HCT116 (cell line): ENCODE measurements at regions not wholly inside any gene's neighbourhood (a gene's known extent, or its start where the extent isn't known, plus 50 kb on each side); places are given as distances from the start of the nearest gene placed in this dataset.

Source experiments
- ATAC-seq: fragments of 200-7000 bp; cut with Tn5 transposase; 2 replicates; pipeline ENCODE4 v1.9.1; 2020; ENCODE audit warnings: mild to moderate bottlenecking, moderate library complexity
- BruUV-seq: library from RNA; stranded (reverse); fragments of 400-500 nt; replicated peaks from 2 replicates; lab custom pipeline; 2021; lab: Mats Ljungman, UMichigan
- CTCF ChIA-PET: fragments of 300-600 bp; sonication (Branson Sonifier 250); formaldehyde crosslinking; loops from one replicate; lab custom pipeline; 2021; ENCODE audit warnings: antibody characterized with exemption; lab: Charles Lee
- POLR2A ChIA-PET: fragments of 300-600, 350-600 bp; sonication (Branson Sonifier 250); formaldehyde crosslinking; loops from one replicate; lab custom pipeline; 2021; ENCODE audit warnings: antibody characterized with exemption; lab: Charles Lee
- RAD21 ChIA-PET, 2 experiments: fragments of 300-600 bp; sonication (Branson Sonifier 250); formaldehyde crosslinking; loops; one replicate each; lab custom pipeline; 2023; ENCODE audit warnings: low total read pairs in 2 of 2; ENCODE audit not compliant: uncharacterized antibody in 2 of 2, unreplicated experiment in 2 of 2, low non-redundant PET in 1 of 2; lab: Charles Lee
- DNase-seq: peaks from one replicate; pipeline ENCODE4 v3.0.0-alpha.2; 2010; ENCODE audit warnings: low read depth, low spot score
- H2AFZ ChIP-seq: fragments of 200-600 bp; shearing (Covaris generic), sonication (generic); 2 replicates; pipeline ENCODE4 v1.6.1; 2017; ENCODE audit warnings: low read depth, mixed run types, mixed read lengths, antibody characterized with exemption, low read length; ENCODE audit not compliant: poor library complexity, severe bottlenecking
- H3K27ac ChIP-seq: 2 replicates; pipeline ENCODE4 v1.5.1; 2012; ENCODE audit warnings: low read depth, low read length
- H3K27me3 ChIP-seq: fragments of 200-600 bp; sonication (generic); 2 replicates; pipeline ENCODE4 v1.6.1; 2016; ENCODE audit warnings: mixed run types, low read length, mixed read lengths; ENCODE audit not compliant: insufficient read depth
- H3K36me3 ChIP-seq, 2 experiments: fragments of 200-500 bp in 1 of 2; fragments of 200-600 bp in 1 of 2; sonication (Bioruptor generic) in 1 of 2; sonication (generic) in 1 of 2; 2 replicates each; pipeline versions ENCODE4 v1.5.1 to v1.6.1; 2014 to 2016; ENCODE audit warnings: low read length in 2 of 2, inconsistent platforms in 1 of 2, mixed read lengths in 1 of 2, mixed run types in 1 of 2; ENCODE audit not compliant: insufficient read depth in 2 of 2, control insufficient read depth in 1 of 2
- H3K4me1 ChIP-seq, 2 experiments: fragments of 200-600 bp in 1 of 2; sonication (generic) in 1 of 2; 2 replicates each; pipeline versions ENCODE4 v1.5.1 to v1.6.1; 2012 to 2017; ENCODE audit warnings: low read length in 2 of 2, inconsistent platforms in 1 of 2, mild to moderate bottlenecking in 1 of 2, mixed read lengths in 1 of 2, mixed run types in 1 of 2, moderate library complexity in 1 of 2; ENCODE audit not compliant: insufficient read depth in 2 of 2, control insufficient read depth in 1 of 2
- H3K4me2 ChIP-seq: fragments of 200-600 bp; sonication (generic); 2 replicates; pipeline ENCODE4 v1.6.1; 2017; ENCODE audit warnings: mixed run types, low read length, mixed read lengths
- H3K4me3 ChIP-seq, 2 experiments: fragments of 200-600 bp in 1 of 2; sonication (generic) in 1 of 2; replicated peaks in 1 of 2; 2 replicates each; pipeline ENCODE4 v1.5.1; 2011 to 2016; ENCODE audit warnings: low read length in 2 of 2, control low read depth in 1 of 2, low read depth in 1 of 2, mild to moderate bottlenecking in 1 of 2, mixed read lengths in 1 of 2, mixed run types in 1 of 2
- H3K79me2 ChIP-seq: fragments of 200-600 bp; sonication (generic); 2 replicates; pipeline ENCODE4 v1.6.1; 2017; ENCODE audit warnings: mild to moderate bottlenecking, mixed run types, low read length, moderate library complexity, mixed read lengths; ENCODE audit not compliant: insufficient read depth
- H3K9ac ChIP-seq: fragments of 200-600 bp; sonication (generic); 2 replicates; pipeline ENCODE4 v1.6.1; 2016; ENCODE audit warnings: low read length, mixed read lengths
- H3K9me2 ChIP-seq: fragments of 200-600 bp; sonication (generic), shearing (Covaris generic); 2 replicates; pipeline ENCODE4 v1.6.1; 2017; ENCODE audit warnings: mixed run types, mild to moderate bottlenecking, moderate library complexity; ENCODE audit not compliant: insufficient read depth
- H3K9me3 ChIP-seq, 2 experiments: fragments of 200-500 bp in 1 of 2; fragments of 200-600 bp in 1 of 2; sonication (Bioruptor generic) in 1 of 2; sonication (generic) in 1 of 2; 2 replicates each; pipeline ENCODE4 v1.6.1; 2014 to 2017; ENCODE audit warnings: low read length in 2 of 2, mixed read lengths in 2 of 2, inconsistent platforms in 1 of 2, low read depth in 1 of 2, mild to moderate bottlenecking in 1 of 2, mixed run types in 1 of 2, moderate library complexity in 1 of 2; ENCODE audit not compliant: control insufficient read depth in 1 of 2, insufficient read depth in 1 of 2
- H4K20me1 ChIP-seq: fragments of 200-600 bp; sonication (generic), shearing (Covaris generic); 2 replicates; pipeline ENCODE4 v1.6.1; 2017; ENCODE audit warnings: mixed run types, mild to moderate bottlenecking, moderate library complexity; ENCODE audit not compliant: insufficient read depth
- CBX3 ChIP-seq: IDR thresholded peaks from 2 replicates; pipeline ENCODE4 v1.6.1; 2012; ENCODE audit warnings: low read depth
- CEBPB ChIP-seq: IDR thresholded peaks from 2 replicates; pipeline ENCODE4 v1.6.1; 2012; ENCODE audit warnings: low read depth
- EGR1 ChIP-seq: IDR thresholded peaks from 2 replicates; pipeline ENCODE4 v1.6.1; 2012; ENCODE audit warnings: low read depth
- ELF1 ChIP-seq: IDR thresholded peaks from 2 replicates; pipeline ENCODE4 v1.6.1; 2012; ENCODE audit warnings: low read depth, borderline replicate concordance
- EZH2 ChIP-seq: fragments of 200-600 bp; sonication (generic); IDR thresholded peaks from 2 replicates; pipeline ENCODE4 v1.6.1; 2017; ENCODE audit warnings: antibody characterized with exemption, mixed run types
- FOSL1 ChIP-seq: IDR thresholded peaks from 2 replicates; pipeline ENCODE4 v1.6.1; 2012; ENCODE audit warnings: low read depth
- JUND ChIP-seq: IDR thresholded peaks from 2 replicates; pipeline ENCODE4 v1.6.1; 2012
- POLR2A ChIP-seq: IDR thresholded peaks from 2 replicates; pipeline ENCODE4 v1.7.0; 2011; ENCODE audit warnings: borderline replicate concordance; ENCODE audit not compliant: insufficient read depth, insufficient read length; ENCODE audit errors: extremely low read depth
- RAD21 ChIP-seq: IDR thresholded peaks from 2 replicates; pipeline ENCODE4 v1.6.1; 2012; ENCODE audit warnings: low read depth, mild to moderate bottlenecking
- SIN3A ChIP-seq: IDR thresholded peaks from 2 replicates; pipeline ENCODE4 v1.6.1; 2012; ENCODE audit warnings: low read depth
- SRF ChIP-seq: IDR thresholded peaks from 2 replicates; pipeline ENCODE4 v1.6.1; 2012; ENCODE audit warnings: low read depth
- ZFX ChIP-seq: fragments of 450-650 bp; IDR thresholded peaks from 2 replicates; pipeline ENCODE4 v1.6.1; 2017
- ZNF274 ChIP-seq: fragments of 200-500 bp; sonication (Bioruptor generic); IDR thresholded peaks from 2 replicates; pipeline ENCODE4 v1.6.1; 2014; ENCODE audit warnings: mild to moderate bottlenecking, low read depth, low read length, inconsistent platforms
- intact Hi-C: fragments of 100-400 bp; cut with micrococcal nuclease; formaldehyde crosslinking; loops from 2 replicates; pipeline ENCODE4 v1.10.0; 2022
- TF ChIP-seq, protein P1 (sequence below): IDR thresholded peaks from 2 replicates; pipeline ENCODE4 v1.6.1; 2012
- TF ChIP-seq, protein P2 (sequence below): IDR thresholded peaks from 2 replicates; pipeline ENCODE4 v1.6.1; 2012; ENCODE audit warnings: low read depth
- TF ChIP-seq, protein P3 (sequence below), 3 experiments: fragments of 200-600 bp in 1 of 3; sonication (generic) in 1 of 3; IDR thresholded peaks in 2 of 3; conservative IDR thresholded peaks in 1 of 3; 2 replicates each; pipeline ENCODE4 v1.5.1; 2012 to 2017; ENCODE audit warnings: low read depth in 2 of 3, low read length in 2 of 3, antibody characterized with exemption in 1 of 3, borderline replicate concordance in 1 of 3, control low read depth in 1 of 3, mild to moderate bottlenecking in 1 of 3, mixed read lengths in 1 of 3, mixed run types in 1 of 3, moderate library complexity in 1 of 3; ENCODE audit not compliant: insufficient read depth in 1 of 3
- TF ChIP-seq, protein P4 (sequence below): IDR thresholded peaks from 2 replicates; pipeline ENCODE4 v1.6.1; 2012
- TF ChIP-seq, protein P5 (sequence below): IDR thresholded peaks from 2 replicates; pipeline ENCODE4 v1.6.1; 2011; ENCODE audit warnings: mild to moderate bottlenecking, low read length, moderate library complexity; ENCODE audit not compliant: insufficient replicate concordance; ENCODE audit errors: extremely low read depth

DNA sequence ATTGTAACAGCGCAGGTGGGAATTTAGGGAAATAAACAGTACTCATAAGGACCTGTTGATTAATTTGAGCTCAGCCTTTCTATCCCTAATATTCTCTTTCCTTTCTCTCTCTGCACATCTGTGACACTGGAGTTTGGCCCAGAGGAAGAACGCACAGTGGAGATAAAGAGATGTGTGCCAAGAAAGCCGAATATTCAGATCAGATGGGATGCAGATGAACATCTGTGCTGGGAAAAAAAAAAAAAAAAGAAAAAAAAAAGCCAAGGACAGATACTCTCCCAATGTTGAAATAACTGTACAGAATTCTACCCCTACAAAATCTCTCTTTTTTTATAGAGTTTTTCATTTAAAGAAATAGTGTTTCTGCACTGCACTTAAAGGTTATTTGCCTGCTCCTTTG lies 485.4 kb downstream of the KCNJ2 start:
- ATAC-seq (no peak), DNase-seq (no peak)
- H3K9ac ChIP-seq, result no peak overlapping the region
- CTCF ChIA-PET, result no interaction called here
- H4K20me1 ChIP-seq, result no peaks in the 10 kb centered on the region
- no peak overlapping the region for H2AFZ ChIP-seq
- intact Hi-C loops, result no loop called here
- H3K4me3 ChIP-seq, result no peak overlapping the region
- no peaks in the 10 kb centered on the region for H3K9me2 ChIP-seq
- H3K4me2 ChIP-seq, result no peak overlapping the region
- no peaks in the 10 kb centered on the region for H3K79me2 ChIP-seq
- H3K9me3 ChIP-seq, result no peaks in the 10 kb centered on the region
- RAD21 ChIA-PET, result no interaction called here
- H3K27ac ChIP-seq, result no peak overlapping the region
- POLR2A ChIA-PET, result no interaction called here
- no TSS peak for BruUV-seq
- TF ChIP-seq EZH2 (no peak), JUND (no peak), CBX3 (no peak), FOSL1 (no peak), CEBPB (no peak), EGR1 (no peak), SIN3A (no peak), POLR2A (no peak), SRF (no peak), ELF1 (no peak), ZNF274 (no peak), RAD21 (no peak), ZFX (no peak)
- TF ChIP-seq, protein P1, sequence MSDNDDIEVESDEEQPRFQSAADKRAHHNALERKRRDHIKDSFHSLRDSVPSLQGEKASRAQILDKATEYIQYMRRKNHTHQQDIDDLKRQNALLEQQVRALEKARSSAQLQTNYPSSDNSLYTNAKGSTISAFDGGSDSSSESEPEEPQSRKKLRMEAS, result no peak
- TF ChIP-seq, protein P2, sequence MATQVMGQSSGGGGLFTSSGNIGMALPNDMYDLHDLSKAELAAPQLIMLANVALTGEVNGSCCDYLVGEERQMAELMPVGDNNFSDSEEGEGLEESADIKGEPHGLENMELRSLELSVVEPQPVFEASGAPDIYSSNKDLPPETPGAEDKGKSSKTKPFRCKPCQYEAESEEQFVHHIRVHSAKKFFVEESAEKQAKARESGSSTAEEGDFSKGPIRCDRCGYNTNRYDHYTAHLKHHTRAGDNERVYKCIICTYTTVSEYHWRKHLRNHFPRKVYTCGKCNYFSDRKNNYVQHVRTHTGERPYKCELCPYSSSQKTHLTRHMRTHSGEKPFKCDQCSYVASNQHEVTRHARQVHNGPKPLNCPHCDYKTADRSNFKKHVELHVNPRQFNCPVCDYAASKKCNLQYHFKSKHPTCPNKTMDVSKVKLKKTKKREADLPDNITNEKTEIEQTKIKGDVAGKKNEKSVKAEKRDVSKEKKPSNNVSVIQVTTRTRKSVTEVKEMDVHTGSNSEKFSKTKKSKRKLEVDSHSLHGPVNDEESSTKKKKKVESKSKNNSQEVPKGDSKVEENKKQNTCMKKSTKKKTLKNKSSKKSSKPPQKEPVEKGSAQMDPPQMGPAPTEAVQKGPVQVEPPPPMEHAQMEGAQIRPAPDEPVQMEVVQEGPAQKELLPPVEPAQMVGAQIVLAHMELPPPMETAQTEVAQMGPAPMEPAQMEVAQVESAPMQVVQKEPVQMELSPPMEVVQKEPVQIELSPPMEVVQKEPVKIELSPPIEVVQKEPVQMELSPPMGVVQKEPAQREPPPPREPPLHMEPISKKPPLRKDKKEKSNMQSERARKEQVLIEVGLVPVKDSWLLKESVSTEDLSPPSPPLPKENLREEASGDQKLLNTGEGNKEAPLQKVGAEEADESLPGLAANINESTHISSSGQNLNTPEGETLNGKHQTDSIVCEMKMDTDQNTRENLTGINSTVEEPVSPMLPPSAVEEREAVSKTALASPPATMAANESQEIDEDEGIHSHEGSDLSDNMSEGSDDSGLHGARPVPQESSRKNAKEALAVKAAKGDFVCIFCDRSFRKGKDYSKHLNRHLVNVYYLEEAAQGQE, result no peak
- TF ChIP-seq, protein P3, sequence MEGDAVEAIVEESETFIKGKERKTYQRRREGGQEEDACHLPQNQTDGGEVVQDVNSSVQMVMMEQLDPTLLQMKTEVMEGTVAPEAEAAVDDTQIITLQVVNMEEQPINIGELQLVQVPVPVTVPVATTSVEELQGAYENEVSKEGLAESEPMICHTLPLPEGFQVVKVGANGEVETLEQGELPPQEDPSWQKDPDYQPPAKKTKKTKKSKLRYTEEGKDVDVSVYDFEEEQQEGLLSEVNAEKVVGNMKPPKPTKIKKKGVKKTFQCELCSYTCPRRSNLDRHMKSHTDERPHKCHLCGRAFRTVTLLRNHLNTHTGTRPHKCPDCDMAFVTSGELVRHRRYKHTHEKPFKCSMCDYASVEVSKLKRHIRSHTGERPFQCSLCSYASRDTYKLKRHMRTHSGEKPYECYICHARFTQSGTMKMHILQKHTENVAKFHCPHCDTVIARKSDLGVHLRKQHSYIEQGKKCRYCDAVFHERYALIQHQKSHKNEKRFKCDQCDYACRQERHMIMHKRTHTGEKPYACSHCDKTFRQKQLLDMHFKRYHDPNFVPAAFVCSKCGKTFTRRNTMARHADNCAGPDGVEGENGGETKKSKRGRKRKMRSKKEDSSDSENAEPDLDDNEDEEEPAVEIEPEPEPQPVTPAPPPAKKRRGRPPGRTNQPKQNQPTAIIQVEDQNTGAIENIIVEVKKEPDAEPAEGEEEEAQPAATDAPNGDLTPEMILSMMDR (IDR thresholded peaks at IDR 0.05 in 2 of 3, conservative IDR thresholded peaks at IDR 0.05 in 1 of 3; ENCODE audit: borderline replicate concordance in 1 of 3, insufficient read depth in 1 of 3, low read depth in 2 of 3, low read length in 2 of 3), result no peak
- TF ChIP-seq, protein P4, sequence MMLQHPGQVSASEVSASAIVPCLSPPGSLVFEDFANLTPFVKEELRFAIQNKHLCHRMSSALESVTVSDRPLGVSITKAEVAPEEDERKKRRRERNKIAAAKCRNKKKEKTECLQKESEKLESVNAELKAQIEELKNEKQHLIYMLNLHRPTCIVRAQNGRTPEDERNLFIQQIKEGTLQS, result no peak
- TF ChIP-seq, protein P5, sequence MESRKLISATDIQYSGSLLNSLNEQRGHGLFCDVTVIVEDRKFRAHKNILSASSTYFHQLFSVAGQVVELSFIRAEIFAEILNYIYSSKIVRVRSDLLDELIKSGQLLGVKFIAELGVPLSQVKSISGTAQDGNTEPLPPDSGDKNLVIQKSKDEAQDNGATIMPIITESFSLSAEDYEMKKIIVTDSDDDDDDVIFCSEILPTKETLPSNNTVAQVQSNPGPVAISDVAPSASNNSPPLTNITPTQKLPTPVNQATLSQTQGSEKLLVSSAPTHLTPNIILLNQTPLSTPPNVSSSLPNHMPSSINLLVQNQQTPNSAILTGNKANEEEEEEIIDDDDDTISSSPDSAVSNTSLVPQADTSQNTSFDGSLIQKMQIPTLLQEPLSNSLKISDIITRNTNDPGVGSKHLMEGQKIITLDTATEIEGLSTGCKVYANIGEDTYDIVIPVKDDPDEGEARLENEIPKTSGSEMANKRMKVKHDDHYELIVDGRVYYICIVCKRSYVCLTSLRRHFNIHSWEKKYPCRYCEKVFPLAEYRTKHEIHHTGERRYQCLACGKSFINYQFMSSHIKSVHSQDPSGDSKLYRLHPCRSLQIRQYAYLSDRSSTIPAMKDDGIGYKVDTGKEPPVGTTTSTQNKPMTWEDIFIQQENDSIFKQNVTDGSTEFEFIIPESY, result no peak
- TF ChIP-seq, all 23 proteins: peak for 0
- Histone ChIP-seq H3K36me3 (no peaks in the 10 kb centered on the region), H3K4me1 (no peaks in the 10 kb centered on the region), H3K27me3 (no peaks in the 10 kb centered on the region)
